COLO829 (cell line): ENCODE measurements at regions not wholly inside any gene's neighbourhood (a gene's known extent, or its start where the extent isn't known, plus 50 kb on each side); places are given as distances from the start of the nearest gene placed in this dataset.
"Not testable (repeated sequence)": the region's sequence is repeated elsewhere in the genome, so short reads cannot be mapped to it uniquely, and the experiment has no call there.

ENCODE experiments used
- DNase-seq: peaks from one replicate; pipeline ENCODE4 v3.0.0; 2012; ENCODE audit warnings: low spot score

- DNase-seq = no peak
These were observed 566.0 kb downstream of the STK39 start for GRCh38 chr2:167681234-167682015.

DNA sequence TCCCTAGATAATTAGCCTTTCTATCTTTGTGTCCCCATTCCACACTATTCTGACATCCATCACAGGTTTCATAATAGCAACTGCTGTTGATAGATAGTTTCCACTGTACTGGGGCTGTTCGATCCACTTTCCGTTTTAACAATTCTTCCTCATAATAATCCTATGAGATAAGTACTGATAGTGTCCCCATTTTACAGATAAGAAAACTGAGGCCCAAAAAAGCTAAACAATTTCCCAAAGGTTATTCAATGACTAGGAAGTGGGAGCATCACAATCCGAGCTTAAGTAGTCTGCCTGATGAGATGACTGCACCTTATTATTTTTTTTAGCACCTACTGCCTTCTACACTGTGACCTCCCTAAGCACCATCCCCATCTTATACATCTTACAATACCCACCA, 569.2 kb downstream of the STK39 start:
- DNase-seq = no peak

- no peak for DNase-seq
These were observed 571.5 kb downstream of the STK39 start for GRCh38 chr2:167675906-167676305.

DNA sequence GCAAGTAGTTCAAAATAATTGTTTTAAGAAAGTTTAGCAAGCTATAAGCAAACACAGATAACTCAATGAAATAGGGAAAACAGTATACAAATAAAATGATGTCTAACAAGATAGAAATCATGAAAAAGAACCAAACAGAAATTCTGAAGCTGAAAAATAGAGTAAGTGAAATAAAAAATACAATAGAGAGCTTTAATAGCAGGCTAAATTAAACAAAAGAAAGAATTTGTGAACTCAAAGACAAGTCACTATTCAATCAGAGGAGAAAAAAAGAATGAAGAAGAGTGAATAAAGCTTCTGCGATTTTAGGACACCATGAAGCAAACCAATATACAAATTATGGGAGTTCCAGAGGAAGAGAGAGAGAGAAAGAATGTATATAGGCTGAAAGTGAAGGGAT, 576.8 kb downstream of the STK39 start:
- DNase-seq = no peak

DNA sequence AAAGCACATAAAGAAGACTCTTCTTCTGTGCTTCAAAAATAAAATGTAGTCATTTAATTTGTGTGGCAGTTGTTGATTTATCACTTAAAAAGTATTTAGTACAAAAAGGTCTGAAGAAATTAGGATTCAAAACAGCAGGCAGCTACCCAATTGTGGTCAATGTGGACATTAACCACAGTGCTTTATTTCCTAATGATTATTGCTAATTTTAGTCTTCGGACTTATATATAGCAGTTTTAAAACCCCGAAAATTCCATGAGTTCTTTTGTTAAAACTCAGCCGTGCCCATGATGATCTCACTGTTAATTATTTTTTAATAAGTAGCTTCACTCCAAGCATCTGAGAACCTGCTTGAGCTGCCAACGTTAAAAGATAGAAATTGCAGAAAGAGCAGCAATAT, 594.3 kb downstream of the STK39 start:
- DNase-seq = no peak

- peak; percentile 16 for DNase-seq
These were observed 595.0 kb downstream of the STK39 start for GRCh38 chr2:167652401-167652800.

- peak; percentile 86 for DNase-seq
These were observed 595.8 kb downstream of the STK39 start for GRCh38 chr2:167651406-167652151.

- no peak for DNase-seq
These were observed 600.8 kb downstream of the STK39 start for GRCh38 chr2:167646557-167646956.

- no peak for DNase-seq
These were observed 607.3 kb downstream of the STK39 start for GRCh38 chr2:167640096-167640495.

DNA sequence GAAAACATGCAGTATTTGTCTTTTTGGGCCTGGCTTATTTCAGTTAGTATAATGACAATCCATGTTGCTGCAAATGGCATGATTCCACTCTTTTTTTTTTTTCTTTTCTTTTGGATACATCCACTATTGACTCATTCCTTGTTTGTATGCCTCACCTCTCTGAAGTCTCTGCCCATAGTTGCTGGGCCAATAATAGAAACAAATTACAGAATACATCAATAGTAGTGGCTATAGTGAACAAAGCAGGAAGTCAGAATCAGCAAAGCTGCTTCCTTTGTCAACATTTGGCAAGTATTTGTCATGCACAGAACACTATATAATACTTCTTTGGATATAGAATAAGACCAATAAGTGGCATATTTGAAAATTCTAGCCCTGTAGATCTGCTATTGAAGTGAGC, 609.7 kb downstream of the STK39 start:
- no peak for DNase-seq

DNA sequence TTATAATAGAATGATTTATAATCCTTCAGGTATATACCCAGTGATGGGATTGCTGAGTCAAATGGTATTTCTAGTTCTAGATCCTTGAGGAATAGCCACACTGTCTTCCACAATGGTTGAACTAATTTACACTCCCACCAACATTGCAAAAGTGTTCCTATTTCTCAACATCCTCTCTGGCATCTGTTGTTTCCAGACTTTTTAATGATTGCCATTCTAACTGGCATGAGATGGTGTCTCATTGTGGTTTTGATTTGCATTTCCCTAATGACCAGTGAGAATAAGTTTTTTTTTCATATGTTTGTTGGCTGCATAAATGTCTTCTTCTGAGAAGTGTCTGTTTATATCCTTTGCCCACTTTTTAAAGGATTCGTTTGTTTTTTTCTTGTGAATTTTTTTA, 615.1 kb downstream of the STK39 start:
- not testable (repeated sequence) for DNase-seq

GRCh38 chr2:167626961-167627360, 620.4 kb downstream of the STK39 start:
- DNase-seq = no peak

DNA sequence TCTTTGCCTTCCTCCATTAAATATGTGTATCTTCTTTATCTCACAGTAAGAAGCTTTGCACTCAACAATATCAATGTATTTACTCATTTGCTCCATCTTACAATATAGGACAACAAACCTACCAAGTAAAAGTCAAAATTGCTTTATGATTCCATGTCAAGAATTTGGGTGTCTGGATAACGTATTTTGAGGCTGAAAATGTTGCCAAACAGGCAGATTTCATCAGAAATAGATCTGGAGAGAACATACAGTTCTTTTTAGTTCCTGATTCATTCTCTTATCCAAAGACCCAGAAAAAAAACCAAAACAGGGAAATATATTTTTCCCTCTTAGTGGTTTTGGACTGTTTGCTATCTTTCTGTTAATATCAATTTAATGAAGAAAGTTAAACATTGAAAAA, 621.1 kb downstream of the STK39 start:
- DNase-seq = no peak

GRCh38 chr2:167616997-167617396, 630.4 kb downstream of the STK39 start:
- no peak for DNase-seq

DNA sequence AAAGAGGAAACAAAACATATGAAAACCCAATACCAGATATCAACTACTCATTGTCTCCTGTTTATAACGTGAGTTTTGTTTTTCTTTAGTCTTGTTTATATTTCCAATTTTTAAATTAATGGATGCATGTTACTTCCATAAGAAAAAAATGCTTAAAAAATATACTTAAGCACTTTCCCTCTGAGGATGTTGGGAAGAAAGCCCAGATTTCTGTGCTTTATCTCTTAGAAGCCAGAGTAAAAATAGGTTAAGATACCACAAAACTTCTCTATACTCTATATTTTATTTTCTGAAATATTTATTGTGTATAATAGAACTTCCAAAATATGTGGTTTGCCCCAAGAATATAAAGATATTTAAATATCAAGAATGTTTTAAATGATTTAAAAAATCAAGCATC, 633.9 kb downstream of the STK39 start:
- no peak for DNase-seq

- DNase-seq = no peak
These were observed 638.9 kb downstream of the STK39 start for GRCh38 chr2:167608487-167608886.

- no peak for DNase-seq
These were observed 639.7 kb downstream of the STK39 start for GRCh38 chr2:167607731-167608130.

GRCh38 chr2:167607211-167607610, 640.2 kb downstream of the STK39 start:
- no peak for DNase-seq

DNA sequence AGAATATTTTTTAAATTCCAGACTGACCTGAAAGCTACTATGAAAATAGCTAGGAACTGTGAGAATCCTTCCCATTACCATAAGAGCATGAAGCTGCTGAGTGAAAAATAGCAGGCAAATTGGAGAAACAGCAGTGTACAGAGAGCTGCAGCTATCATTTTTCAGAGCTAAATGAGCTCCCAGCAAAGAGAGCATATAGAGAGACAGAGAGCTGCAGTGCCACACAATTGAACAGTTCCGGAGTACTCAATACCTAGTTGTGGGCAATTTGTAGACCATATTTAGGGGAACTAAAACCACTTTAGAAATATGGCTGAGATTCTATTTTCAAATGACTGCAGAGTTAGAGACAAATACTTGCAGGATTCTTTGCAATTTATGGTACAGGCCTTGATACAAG, 645.3 kb downstream of the STK39 start:
- DNase-seq = no peak

GRCh38 chr2:167599219-167599618, 648.2 kb downstream of the STK39 start:
- no peak for DNase-seq

GRCh38 chr2:167595839-167596471, 651.4 kb downstream of the STK39 start:
- DNase-seq = no peak

- DNase-seq = no peak
These were observed 652.4 kb downstream of the STK39 start for GRCh38 chr2:167595021-167595420.

DNA sequence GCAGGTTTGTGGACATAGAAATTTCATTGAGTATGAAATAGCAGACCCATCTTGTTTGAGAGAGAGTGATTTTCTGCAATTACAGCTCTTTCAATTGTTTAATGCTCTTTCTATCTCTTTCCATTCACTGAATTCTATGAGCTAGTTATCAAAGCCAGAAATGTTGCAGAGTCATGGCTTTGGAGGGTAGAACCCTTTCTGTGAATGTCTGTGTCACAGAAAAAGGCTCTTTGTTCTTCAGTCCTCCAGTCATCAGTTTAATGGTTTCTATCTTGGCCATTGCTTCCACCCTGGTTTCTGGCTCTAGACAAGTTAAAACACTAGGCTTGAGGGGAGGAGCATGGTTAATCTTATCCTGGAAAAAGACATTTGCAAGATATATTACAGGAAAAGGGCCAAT, 655.0 kb downstream of the STK39 start:
- DNase-seq = peak; percentile 65
